GM12878 (cell line): ENCODE measurements at regions not wholly inside any gene's neighbourhood (a gene's known extent, or its start where the extent isn't known, plus 50 kb on each side); places are given as distances from the start of the nearest gene placed in this dataset.

Experiments used
- NFYB ChIP-seq: IDR thresholded peaks from 2 replicates; pipeline ENCODE4 v1.6.1; 2011; ENCODE audit warnings: low read depth, mild to moderate bottlenecking, low read length, improper control_type of control experiment, moderate library complexity; ENCODE audit not compliant: insufficient read depth
- NR2F1 ChIP-seq: fragments of 450-650 bp; conservative IDR thresholded peaks from 2 replicates; pipeline ENCODE4 v1.6.1; 2017; ENCODE audit warnings: mild to moderate bottlenecking
- RCOR1 ChIP-seq: conservative IDR thresholded peaks from 2 replicates; pipeline ENCODE4 v1.6.1; 2012; ENCODE audit warnings: low read depth, low read length, improper control_type of control experiment
- STAT3 ChIP-seq: IDR thresholded peaks from 2 replicates; pipeline ENCODE4 v1.6.1; 2011; ENCODE audit warnings: low read depth, low read length, improper control_type of control experiment
- TF ChIP-seq, protein P1 (sequence below): IDR thresholded peaks from 2 replicates; pipeline ENCODE4 v1.6.1; 2012; ENCODE audit warnings: improper control_type of control experiment, low read depth, low read length; ENCODE audit not compliant: insufficient replicate concordance
- TF ChIP-seq, protein P2 (sequence below): fragments of 150-350 bp; IDR thresholded peaks from 2 replicates; pipeline ENCODE4 v1.6.1; 2014; ENCODE audit warnings: mild to moderate bottlenecking, low read depth, low read length
- TF ChIP-seq, protein P3 (sequence below), 3 experiments: IDR thresholded peaks in 2 of 3; conservative IDR thresholded peaks in 1 of 3; 2 replicates each; pipeline ENCODE4 v1.5.1; 2011; ENCODE audit warnings: low read depth in 3 of 3, low read length in 3 of 3, mild to moderate bottlenecking in 3 of 3, control low read depth in 2 of 3, moderate library complexity in 2 of 3, inconsistent platforms in 1 of 3, mixed read lengths in 1 of 3; ENCODE audit not compliant: control insufficient read depth in 2 of 3, insufficient read depth in 1 of 3; ENCODE audit errors: extremely low read depth in 1 of 3

DNA sequence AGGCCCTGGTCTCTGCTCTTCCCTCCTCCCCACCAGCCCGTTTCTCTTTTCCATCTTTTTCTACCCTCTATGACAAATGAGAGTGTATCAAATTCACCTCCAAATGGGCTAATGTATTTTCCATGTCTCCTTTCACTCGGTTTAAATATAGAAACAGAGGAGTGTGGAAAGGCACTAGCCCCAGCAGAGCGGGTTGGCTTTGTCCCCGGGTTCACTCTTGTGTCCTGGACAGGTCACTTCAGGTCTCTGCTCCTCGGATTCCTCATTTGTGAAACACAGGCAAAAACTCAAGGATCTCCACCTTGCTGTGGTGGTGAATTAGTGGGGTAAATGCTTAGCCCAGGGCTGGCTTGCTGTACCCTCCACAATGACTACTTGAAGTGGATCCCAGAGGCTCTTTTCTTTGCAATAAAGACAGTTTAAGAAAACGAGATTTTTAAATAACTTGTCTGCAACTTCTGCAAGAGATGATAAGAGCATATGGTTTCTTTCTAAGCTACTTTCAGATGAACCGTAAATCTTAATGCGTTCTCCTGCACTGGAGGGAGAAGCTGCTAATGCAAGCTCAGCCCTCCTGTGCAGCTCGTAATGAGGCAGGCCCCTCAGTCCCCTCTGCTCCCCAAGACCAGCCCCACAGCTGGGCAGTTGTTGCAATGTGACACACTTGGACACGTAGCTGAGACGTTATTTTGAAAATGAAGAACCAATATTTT, 292.9 kb downstream of the THBS2 start (continued):
- TF ChIP-seq, protein P1, sequence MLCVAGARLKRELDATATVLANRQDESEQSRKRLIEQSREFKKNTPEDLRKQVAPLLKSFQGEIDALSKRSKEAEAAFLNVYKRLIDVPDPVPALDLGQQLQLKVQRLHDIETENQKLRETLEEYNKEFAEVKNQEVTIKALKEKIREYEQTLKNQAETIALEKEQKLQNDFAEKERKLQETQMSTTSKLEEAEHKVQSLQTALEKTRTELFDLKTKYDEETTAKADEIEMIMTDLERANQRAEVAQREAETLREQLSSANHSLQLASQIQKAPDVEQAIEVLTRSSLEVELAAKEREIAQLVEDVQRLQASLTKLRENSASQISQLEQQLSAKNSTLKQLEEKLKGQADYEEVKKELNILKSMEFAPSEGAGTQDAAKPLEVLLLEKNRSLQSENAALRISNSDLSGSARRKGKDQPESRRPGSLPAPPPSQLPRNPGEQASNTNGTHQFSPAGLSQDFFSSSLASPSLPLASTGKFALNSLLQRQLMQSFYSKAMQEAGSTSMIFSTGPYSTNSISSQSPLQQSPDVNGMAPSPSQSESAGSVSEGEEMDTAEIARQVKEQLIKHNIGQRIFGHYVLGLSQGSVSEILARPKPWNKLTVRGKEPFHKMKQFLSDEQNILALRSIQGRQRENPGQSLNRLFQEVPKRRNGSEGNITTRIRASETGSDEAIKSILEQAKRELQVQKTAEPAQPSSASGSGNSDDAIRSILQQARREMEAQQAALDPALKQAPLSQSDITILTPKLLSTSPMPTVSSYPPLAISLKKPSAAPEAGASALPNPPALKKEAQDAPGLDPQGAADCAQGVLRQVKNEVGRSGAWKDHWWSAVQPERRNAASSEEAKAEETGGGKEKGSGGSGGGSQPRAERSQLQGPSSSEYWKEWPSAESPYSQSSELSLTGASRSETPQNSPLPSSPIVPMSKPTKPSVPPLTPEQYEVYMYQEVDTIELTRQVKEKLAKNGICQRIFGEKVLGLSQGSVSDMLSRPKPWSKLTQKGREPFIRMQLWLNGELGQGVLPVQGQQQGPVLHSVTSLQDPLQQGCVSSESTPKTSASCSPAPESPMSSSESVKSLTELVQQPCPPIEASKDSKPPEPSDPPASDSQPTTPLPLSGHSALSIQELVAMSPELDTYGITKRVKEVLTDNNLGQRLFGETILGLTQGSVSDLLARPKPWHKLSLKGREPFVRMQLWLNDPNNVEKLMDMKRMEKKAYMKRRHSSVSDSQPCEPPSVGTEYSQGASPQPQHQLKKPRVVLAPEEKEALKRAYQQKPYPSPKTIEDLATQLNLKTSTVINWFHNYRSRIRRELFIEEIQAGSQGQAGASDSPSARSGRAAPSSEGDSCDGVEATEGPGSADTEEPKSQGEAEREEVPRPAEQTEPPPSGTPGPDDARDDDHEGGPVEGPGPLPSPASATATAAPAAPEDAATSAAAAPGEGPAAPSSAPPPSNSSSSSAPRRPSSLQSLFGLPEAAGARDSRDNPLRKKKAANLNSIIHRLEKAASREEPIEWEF: no peak
- no peak for TF ChIP-seq NFYB
- TF ChIP-seq, protein P2, sequence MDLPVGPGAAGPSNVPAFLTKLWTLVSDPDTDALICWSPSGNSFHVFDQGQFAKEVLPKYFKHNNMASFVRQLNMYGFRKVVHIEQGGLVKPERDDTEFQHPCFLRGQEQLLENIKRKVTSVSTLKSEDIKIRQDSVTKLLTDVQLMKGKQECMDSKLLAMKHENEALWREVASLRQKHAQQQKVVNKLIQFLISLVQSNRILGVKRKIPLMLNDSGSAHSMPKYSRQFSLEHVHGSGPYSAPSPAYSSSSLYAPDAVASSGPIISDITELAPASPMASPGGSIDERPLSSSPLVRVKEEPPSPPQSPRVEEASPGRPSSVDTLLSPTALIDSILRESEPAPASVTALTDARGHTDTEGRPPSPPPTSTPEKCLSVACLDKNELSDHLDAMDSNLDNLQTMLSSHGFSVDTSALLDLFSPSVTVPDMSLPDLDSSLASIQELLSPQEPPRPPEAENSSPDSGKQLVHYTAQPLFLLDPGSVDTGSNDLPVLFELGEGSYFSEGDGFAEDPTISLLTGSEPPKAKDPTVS: no peak
- TF ChIP-seq, protein P3, sequence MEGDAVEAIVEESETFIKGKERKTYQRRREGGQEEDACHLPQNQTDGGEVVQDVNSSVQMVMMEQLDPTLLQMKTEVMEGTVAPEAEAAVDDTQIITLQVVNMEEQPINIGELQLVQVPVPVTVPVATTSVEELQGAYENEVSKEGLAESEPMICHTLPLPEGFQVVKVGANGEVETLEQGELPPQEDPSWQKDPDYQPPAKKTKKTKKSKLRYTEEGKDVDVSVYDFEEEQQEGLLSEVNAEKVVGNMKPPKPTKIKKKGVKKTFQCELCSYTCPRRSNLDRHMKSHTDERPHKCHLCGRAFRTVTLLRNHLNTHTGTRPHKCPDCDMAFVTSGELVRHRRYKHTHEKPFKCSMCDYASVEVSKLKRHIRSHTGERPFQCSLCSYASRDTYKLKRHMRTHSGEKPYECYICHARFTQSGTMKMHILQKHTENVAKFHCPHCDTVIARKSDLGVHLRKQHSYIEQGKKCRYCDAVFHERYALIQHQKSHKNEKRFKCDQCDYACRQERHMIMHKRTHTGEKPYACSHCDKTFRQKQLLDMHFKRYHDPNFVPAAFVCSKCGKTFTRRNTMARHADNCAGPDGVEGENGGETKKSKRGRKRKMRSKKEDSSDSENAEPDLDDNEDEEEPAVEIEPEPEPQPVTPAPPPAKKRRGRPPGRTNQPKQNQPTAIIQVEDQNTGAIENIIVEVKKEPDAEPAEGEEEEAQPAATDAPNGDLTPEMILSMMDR (IDR thresholded peaks at IDR 0.05 in 2 of 3, conservative IDR thresholded peaks at IDR 0.05 in 1 of 3; ENCODE audit: control insufficient read depth in 2 of 3, extremely low read depth in 1 of 3, insufficient read depth in 1 of 3, low read depth in 3 of 3, low read length in 3 of 3): no peak
- no peak for TF ChIP-seq STAT3
- TF ChIP-seq RCOR1: no peak
- no peak for TF ChIP-seq NR2F1
